Middle frontal gyrus (tissue), 1 donor: ENCODE measurements at regions not wholly inside any gene's neighbourhood (a gene's known extent, or its start where the extent isn't known, plus 50 kb on each side); places are given as distances from the start of the nearest gene placed in this dataset.
"Not testable (repeated sequence)": the region's sequence is repeated elsewhere in the genome, so short reads cannot be mapped to it uniquely, and the experiment has no call there.

Source experiments
- DNase-seq: peaks from one replicate; pipeline ENCODE4 v3.0.0-alpha.2; 2015; ENCODE audit warnings: low spot score; ENCODE audit errors: extremely low spot score

GRCh38 chr21:16115461-16115860 is 385.7 kb downstream of the USP25 start:
- DNase-seq, result no peak

GRCh38 chr21:16116069-16116468 is 386.3 kb downstream of the USP25 start:
- no peak for DNase-seq

GRCh38 chr21:16116798-16117197 is 387.0 kb downstream of the USP25 start:
- no peak for DNase-seq

- DNase-seq, result no peak
Observed at GRCh38 chr21:16117331-16117730, 387.5 kb downstream of the USP25 start.

GRCh38 chr21:16117851-16118590 is 388.2 kb downstream of the USP25 start:
- DNase-seq, result no peak

- DNase-seq, result no peak
Observed at GRCh38 chr21:16124378-16125138, 394.8 kb downstream of the USP25 start.

GRCh38 chr21:16125274-16125673 is 395.5 kb downstream of the USP25 start:
- DNase-seq, result no peak

GRCh38 chr21:16132453-16132852 is 402.7 kb downstream of the USP25 start:
- DNase-seq, result not testable (repeated sequence)

GRCh38 chr21:16133248-16133647 is 403.5 kb downstream of the USP25 start:
- DNase-seq, result no peak

GRCh38 chr21:16134134-16134533 is 404.4 kb downstream of the USP25 start:
- no peak for DNase-seq

- no peak for DNase-seq
Observed at GRCh38 chr21:16137106-16137505, 407.3 kb downstream of the USP25 start.

- DNase-seq, result no peak
Observed at GRCh38 chr21:16145052-16145451, 415.3 kb downstream of the USP25 start.

- no peak for DNase-seq
Observed at GRCh38 chr21:16145479-16145878, 415.7 kb downstream of the USP25 start.

- no peak for DNase-seq
Observed at GRCh38 chr21:16154321-16154720, 424.5 kb downstream of the USP25 start.

GRCh38 chr21:16154951-16155635 is 425.3 kb downstream of the USP25 start:
- DNase-seq, result no peak

- DNase-seq, result no peak
Observed at GRCh38 chr21:16156841-16157489, 427.2 kb downstream of the USP25 start.

GRCh38 chr21:16159213-16159970 is 429.6 kb downstream of the USP25 start:
- DNase-seq, result no peak

- no peak for DNase-seq
Observed at GRCh38 chr21:16159971-16160350, 430.2 kb downstream of the USP25 start.

GRCh38 chr21:16162953-16163352 is 433.2 kb downstream of the USP25 start:
- no peak for DNase-seq

GRCh38 chr21:16169102-16169511 is 439.3 kb downstream of the USP25 start:
- no peak for DNase-seq

- no peak for DNase-seq
Observed at GRCh38 chr21:16169779-16170178, 440.0 kb downstream of the USP25 start.
